GM12878 (cell line): ENCODE measurements at regions not wholly inside any gene's neighbourhood (a gene's known extent, or its start where the extent isn't known, plus 50 kb on each side); places are given as distances from the start of the nearest gene placed in this dataset.

Experiments used
- ATAC-seq: fragments of 200-7000 bp; cut with Tn5 transposase; 3 replicates; pipeline ENCODE4 v1.9.1; 2020; ENCODE audit warnings: mild to moderate bottlenecking, moderate library complexity
- BruUV-seq: library from RNA; stranded (reverse); fragments of 400-500 nt; replicated peaks from 2 replicates; lab custom pipeline; 2021; lab: Mats Ljungman, UMichigan
- CTCF ChIA-PET: fragments of 300-600 bp; sonication (Branson Sonifier 250); formaldehyde crosslinking; extraction: SDS; loops from one replicate; lab custom pipeline; 2021; ENCODE audit warnings: inconsistent platforms; lab: Yijun Ruan, JAX
- POLR2A ChIA-PET: fragments of 350-600 bp; formaldehyde crosslinking; extraction: SDS; loops from one replicate; lab custom pipeline; 2021; ENCODE audit warnings: inconsistent platforms; lab: Charles Lee
- RAD21 ChIA-PET: fragments of 300-600 bp; sonication (Branson Sonifier 250); formaldehyde crosslinking; loops from one replicate; lab custom pipeline; 2023; ENCODE audit warnings: antibody characterized with exemption; ENCODE audit not compliant: unreplicated experiment; lab: Charles Lee
- SMC1A ChIA-PET: fragments of 300-600 bp; sonication (Branson Sonifier 250); formaldehyde crosslinking; loops from one replicate; lab custom pipeline; 2023; ENCODE audit not compliant: unreplicated experiment, uncharacterized antibody; lab: Charles Lee
- DNase-seq: peaks from one replicate; pipeline ENCODE4 v3.0.0-alpha.2; 2011; ENCODE audit warnings: low read depth, low spot score
- FAIRE-seq: peaks from 3 replicates; lab custom pipeline; 2011; peaks lifted over from hg19 to GRCh38; lab: Jason Lieb, UNC
- H2AFZ ChIP-seq: 2 replicates; pipeline ENCODE4 v1.6.0; 2011; ENCODE audit warnings: low read depth, low read length, control low read depth; ENCODE audit not compliant: control insufficient read depth
- H3K27ac ChIP-seq: 2 replicates; pipeline ENCODE4 v1.5.1; 2011; ENCODE audit warnings: control low read depth; ENCODE audit not compliant: control insufficient read depth, insufficient read depth
- H3K27me3 ChIP-seq, 2 experiments: replicated peaks in 1 of 2; 2 replicates each; pipeline versions ENCODE4 v1.6.0 to v1.6.1; 2011; ENCODE audit warnings: low read length in 1 of 2; ENCODE audit not compliant: control insufficient read depth in 2 of 2, insufficient read depth in 2 of 2
- H3K36me3 ChIP-seq, 2 experiments: 2 replicates each; pipeline ENCODE4 v1.5.1; 2011; ENCODE audit warnings: low read length in 1 of 2; ENCODE audit not compliant: control insufficient read depth in 2 of 2, insufficient read depth in 2 of 2
- H3K4me1 ChIP-seq: 2 replicates; pipeline ENCODE4 v1.6.1; 2011; ENCODE audit warnings: mild to moderate bottlenecking, low read length, moderate library complexity, mixed read lengths; ENCODE audit not compliant: control insufficient read depth, insufficient read depth
- H3K4me2 ChIP-seq: 2 replicates; pipeline ENCODE4 v1.6.0; 2011; ENCODE audit warnings: control low read depth; ENCODE audit not compliant: control insufficient read depth, insufficient read depth
- H3K4me3 ChIP-seq: fragments of 200-600 bp; sonication (generic); 2 replicates; pipeline ENCODE4 v1.5.1; 2016
- H3K79me2 ChIP-seq: 2 replicates; pipeline ENCODE4 v1.6.0; 2011; ENCODE audit warnings: low read length; ENCODE audit not compliant: control insufficient read depth, insufficient read depth
- H3K9ac ChIP-seq: 2 replicates; pipeline ENCODE4 v1.8.0; 2011; ENCODE audit warnings: low read length, control low read depth, mixed read lengths; ENCODE audit not compliant: control insufficient read depth, insufficient read depth
- H3K9me3 ChIP-seq: replicated peaks from 3 replicates; pipeline ENCODE4 v1.5.1; 2011; ENCODE audit warnings: mild to moderate bottlenecking, low read length; ENCODE audit not compliant: control insufficient read depth, insufficient read depth
- H4K20me1 ChIP-seq: 2 replicates; pipeline ENCODE4 v1.6.0; 2011; ENCODE audit not compliant: control insufficient read depth, insufficient read depth
- BHLHE40 ChIP-seq, 2 experiments: fragments of 450-650 bp in 1 of 2; IDR thresholded peaks; 2 replicates each; pipeline ENCODE4 v1.6.1; 2011 to 2017; ENCODE audit warnings: low read depth in 2 of 2, borderline replicate concordance in 1 of 2, improper control_type of control experiment in 1 of 2, low read length in 1 of 2, mild to moderate bottlenecking in 1 of 2
- EED ChIP-seq: sonication (generic); IDR thresholded peaks from 2 replicates; pipeline ENCODE4 v1.6.1; 2016; ENCODE audit warnings: antibody characterized with exemption, low read depth
- IRF4 ChIP-seq: IDR thresholded peaks from 2 replicates; pipeline ENCODE4 v1.6.1; 2011; ENCODE audit warnings: low read depth, low read length
- JUND ChIP-seq: IDR thresholded peaks from 2 replicates; pipeline ENCODE4 v1.6.1; 2012; ENCODE audit warnings: low read depth, mild to moderate bottlenecking, low read length, improper control_type of control experiment, moderate library complexity
- MYB ChIP-seq: fragments of 150-350 bp; IDR thresholded peaks from 2 replicates; pipeline ENCODE4 v1.6.1; 2014; ENCODE audit warnings: mild to moderate bottlenecking, low read depth, low read length, borderline replicate concordance
- NR2C1 ChIP-seq: fragments of 450-650 bp; IDR thresholded peaks from 2 replicates; pipeline ENCODE4 v1.6.1; 2017; ENCODE audit warnings: antibody characterized with exemption, mild to moderate bottlenecking, moderate library complexity
- RAD21 ChIP-seq: IDR thresholded peaks from 2 replicates; pipeline ENCODE4 v1.6.1; 2011; ENCODE audit warnings: mild to moderate bottlenecking, low read depth, low read length, moderate library complexity; ENCODE audit not compliant: insufficient read depth
- RAD51 ChIP-seq: fragments of 450-650 bp; IDR thresholded peaks from 2 replicates; pipeline ENCODE4 v1.6.1; 2016; ENCODE audit warnings: moderate library complexity, mild to moderate bottlenecking, inconsistent platforms
- SREBF1 ChIP-seq: IDR thresholded peaks from 2 replicates; pipeline ENCODE4 v1.6.1; 2012; ENCODE audit warnings: mild to moderate bottlenecking, low read length
- WGBS: methylation state at CpG from one replicate; pipeline ENCODE4 v1.1.6; 2016; ENCODE audit warnings: low lambda C conversion rate; ENCODE audit not compliant: insufficient replicate concordance, insufficient coverage; ENCODE audit errors: missing lambda C conversion rate; 5-methylcytosine and 5-hydroxymethylcytosine counted together
- in situ Hi-C: fragments of 300-500 bp; cut with MboI; formaldehyde crosslinking; loops from 9 replicates; pipeline ENCODE4 v1.14.3; 2018; ENCODE audit warnings: mixed read lengths
- intact Hi-C: fragments of 100-400 bp; cut with micrococcal nuclease; formaldehyde crosslinking; loops from one replicate; pipeline ENCODE4 v1.14.2; 2022; ENCODE audit not compliant: unreplicated experiment
- TF ChIP-seq, protein P1 (sequence below): fragments of 450-650 bp; IDR thresholded peaks from 2 replicates; pipeline ENCODE4 v1.6.1; 2016; ENCODE audit warnings: mild to moderate bottlenecking, moderate library complexity, borderline replicate concordance
- TF ChIP-seq, protein P2 (sequence below): fragments of 450-650 bp; IDR thresholded peaks from 2 replicates; pipeline ENCODE4 v1.6.1; 2016; ENCODE audit warnings: mild to moderate bottlenecking
- TF ChIP-seq, protein P3 (sequence below): fragments of 450-650 bp; IDR thresholded peaks from 2 replicates; pipeline ENCODE4 v1.6.1; 2016; ENCODE audit warnings: mild to moderate bottlenecking
- TF ChIP-seq, protein P4 (sequence below): IDR thresholded peaks from 2 replicates; pipeline ENCODE4 v1.6.1; 2012; ENCODE audit warnings: low read depth, low read length, improper control_type of control experiment

DNA sequence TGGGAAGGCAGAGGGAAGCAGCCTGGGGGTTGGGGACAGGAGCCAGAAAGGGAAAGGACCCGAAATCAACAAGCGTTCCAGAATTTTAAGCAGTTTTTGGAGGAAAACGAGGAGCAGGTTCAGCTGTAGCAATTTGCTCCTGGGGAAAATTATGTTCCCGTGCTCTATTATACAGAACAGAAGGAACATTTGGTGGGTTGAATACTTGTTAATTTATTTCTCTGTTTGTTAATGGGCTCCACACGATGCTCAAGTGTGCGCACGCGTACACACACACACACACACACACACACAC is 149.2 kb upstream of the LINGO1 start:
- BruUV-seq = no TSS peak
- Histone ChIP-seq H3K4me2 (no peak overlapping the region), H3K36me3 (no peaks in the 10 kb centered on the region), H3K4me3 (no peak overlapping the region), H3K79me2 (no peaks in the 10 kb centered on the region), H3K9ac (no peak overlapping the region), H3K27ac (no peak overlapping the region), H4K20me1 (no peaks in the 10 kb centered on the region), H3K9me3 (no peaks in the 10 kb centered on the region; the same call in 2 of the 3 replicates), H3K4me1 (no peaks in the 10 kb centered on the region), H2AFZ (no peak overlapping the region), H3K27me3 (no peaks in the 10 kb centered on the region; a peak in 1 of 4 replicates)
- no peak for ATAC-seq
- ChIA-PET SMC1A (no interaction called here), POLR2A (no interaction called here), CTCF (no interaction called here), RAD21 (no interaction called here)
- WGBS = 58% methylated on average over 7 of the region's 8 CpGs
- in situ Hi-C loops (no loop called here), intact Hi-C loops (no loop called here)
- no peak for DNase-seq
- FAIRE-seq = no peak
- TF ChIP-seq SREBF1 (no peak), RAD21 (no peak), MYB (no peak), BHLHE40 (IDR thresholded peaks at IDR 0.05; ENCODE audit: borderline replicate concordance in 1 of 2, low read depth in 2 of 2, low read length in 1 of 2) (no peak), IRF4 (no peak), JUND (no peak), EED (no peak), RAD51 (no peak), NR2C1 (no peak)
- TF ChIP-seq, protein P1, sequence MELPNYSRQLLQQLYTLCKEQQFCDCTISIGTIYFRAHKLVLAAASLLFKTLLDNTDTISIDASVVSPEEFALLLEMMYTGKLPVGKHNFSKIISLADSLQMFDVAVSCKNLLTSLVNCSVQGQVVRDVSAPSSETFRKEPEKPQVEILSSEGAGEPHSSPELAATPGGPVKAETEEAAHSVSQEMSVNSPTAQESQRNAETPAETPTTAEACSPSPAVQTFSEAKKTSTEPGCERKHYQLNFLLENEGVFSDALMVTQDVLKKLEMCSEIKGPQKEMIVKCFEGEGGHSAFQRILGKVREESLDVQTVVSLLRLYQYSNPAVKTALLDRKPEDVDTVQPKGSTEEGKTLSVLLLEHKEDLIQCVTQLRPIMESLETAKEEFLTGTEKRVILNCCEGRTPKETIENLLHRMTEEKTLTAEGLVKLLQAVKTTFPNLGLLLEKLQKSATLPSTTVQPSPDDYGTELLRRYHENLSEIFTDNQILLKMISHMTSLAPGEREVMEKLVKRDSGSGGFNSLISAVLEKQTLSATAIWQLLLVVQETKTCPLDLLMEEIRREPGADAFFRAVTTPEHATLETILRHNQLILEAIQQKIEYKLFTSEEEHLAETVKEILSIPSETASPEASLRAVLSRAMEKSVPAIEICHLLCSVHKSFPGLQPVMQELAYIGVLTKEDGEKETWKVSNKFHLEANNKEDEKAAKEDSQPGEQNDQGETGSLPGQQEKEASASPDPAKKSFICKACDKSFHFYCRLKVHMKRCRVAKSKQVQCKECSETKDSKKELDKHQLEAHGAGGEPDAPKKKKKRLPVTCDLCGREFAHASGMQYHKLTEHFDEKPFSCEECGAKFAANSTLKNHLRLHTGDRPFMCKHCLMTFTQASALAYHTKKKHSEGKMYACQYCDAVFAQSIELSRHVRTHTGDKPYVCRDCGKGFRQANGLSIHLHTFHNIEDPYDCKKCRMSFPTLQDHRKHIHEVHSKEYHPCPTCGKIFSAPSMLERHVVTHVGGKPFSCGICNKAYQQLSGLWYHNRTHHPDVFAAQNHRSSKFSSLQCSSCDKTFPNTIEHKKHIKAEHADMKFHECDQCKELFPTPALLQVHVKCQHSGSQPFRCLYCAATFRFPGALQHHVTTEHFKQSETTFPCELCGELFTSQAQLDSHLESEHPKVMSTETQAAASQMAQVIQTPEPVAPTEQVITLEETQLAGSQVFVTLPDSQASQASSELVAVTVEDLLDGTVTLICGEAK = no peak
- TF ChIP-seq, protein P2, sequence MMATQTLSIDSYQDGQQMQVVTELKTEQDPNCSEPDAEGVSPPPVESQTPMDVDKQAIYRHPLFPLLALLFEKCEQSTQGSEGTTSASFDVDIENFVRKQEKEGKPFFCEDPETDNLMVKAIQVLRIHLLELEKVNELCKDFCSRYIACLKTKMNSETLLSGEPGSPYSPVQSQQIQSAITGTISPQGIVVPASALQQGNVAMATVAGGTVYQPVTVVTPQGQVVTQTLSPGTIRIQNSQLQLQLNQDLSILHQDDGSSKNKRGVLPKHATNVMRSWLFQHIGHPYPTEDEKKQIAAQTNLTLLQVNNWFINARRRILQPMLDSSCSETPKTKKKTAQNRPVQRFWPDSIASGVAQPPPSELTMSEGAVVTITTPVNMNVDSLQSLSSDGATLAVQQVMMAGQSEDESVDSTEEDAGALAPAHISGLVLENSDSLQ = no peak
- TF ChIP-seq, protein P3, sequence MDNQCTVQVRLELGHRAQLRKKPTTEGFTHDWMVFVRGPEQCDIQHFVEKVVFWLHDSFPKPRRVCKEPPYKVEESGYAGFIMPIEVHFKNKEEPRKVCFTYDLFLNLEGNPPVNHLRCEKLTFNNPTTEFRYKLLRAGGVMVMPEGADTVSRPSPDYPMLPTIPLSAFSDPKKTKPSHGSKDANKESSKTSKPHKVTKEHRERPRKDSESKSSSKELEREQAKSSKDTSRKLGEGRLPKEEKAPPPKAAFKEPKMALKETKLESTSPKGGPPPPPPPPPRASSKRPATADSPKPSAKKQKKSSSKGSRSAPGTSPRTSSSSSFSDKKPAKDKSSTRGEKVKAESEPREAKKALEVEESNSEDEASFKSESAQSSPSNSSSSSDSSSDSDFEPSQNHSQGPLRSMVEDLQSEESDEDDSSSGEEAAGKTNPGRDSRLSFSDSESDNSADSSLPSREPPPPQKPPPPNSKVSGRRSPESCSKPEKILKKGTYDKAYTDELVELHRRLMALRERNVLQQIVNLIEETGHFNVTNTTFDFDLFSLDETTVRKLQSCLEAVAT = no peak
- TF ChIP-seq, protein P4, sequence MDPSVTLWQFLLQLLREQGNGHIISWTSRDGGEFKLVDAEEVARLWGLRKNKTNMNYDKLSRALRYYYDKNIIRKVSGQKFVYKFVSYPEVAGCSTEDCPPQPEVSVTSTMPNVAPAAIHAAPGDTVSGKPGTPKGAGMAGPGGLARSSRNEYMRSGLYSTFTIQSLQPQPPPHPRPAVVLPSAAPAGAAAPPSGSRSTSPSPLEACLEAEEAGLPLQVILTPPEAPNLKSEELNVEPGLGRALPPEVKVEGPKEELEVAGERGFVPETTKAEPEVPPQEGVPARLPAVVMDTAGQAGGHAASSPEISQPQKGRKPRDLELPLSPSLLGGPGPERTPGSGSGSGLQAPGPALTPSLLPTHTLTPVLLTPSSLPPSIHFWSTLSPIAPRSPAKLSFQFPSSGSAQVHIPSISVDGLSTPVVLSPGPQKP = no peak
